ENCODE measurements at regions not wholly inside any gene's neighbourhood (a gene's known extent, or its start where the extent isn't known, plus 50 kb on each side); places are given as distances from the start of the nearest gene placed in this dataset.

DNA sequence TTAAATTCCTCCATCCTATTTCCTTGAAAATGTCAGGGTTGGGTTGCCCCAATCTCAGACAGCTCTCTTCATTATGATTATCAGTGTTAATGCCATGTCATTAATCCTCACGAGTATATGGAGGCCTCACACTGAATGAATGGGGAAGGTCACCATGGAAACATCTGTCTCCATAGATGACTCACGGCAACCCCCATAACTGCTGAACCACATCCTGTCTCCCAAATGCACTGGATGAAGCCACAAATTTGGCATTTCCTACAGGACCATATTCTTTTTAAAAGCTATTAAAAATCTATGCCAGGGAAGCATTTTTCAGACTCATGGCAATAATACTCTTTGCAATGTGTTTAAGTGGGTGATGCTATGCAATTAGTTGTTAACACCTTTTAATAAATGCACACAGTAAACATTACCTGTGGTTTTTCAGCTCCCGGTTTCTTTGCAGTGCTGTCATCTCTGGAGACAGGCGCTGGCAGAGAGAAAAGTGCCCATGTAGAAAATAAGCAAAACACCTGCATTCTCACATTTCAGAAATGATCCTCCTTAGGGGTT lies 80.1 kb upstream of the PTPRK start:
- no peak overlapping the region for H3K18ac ChIP-seq (ENCODE audit: insufficient read length, low read depth, low read length)
- TF ChIP-seq, protein P1, sequence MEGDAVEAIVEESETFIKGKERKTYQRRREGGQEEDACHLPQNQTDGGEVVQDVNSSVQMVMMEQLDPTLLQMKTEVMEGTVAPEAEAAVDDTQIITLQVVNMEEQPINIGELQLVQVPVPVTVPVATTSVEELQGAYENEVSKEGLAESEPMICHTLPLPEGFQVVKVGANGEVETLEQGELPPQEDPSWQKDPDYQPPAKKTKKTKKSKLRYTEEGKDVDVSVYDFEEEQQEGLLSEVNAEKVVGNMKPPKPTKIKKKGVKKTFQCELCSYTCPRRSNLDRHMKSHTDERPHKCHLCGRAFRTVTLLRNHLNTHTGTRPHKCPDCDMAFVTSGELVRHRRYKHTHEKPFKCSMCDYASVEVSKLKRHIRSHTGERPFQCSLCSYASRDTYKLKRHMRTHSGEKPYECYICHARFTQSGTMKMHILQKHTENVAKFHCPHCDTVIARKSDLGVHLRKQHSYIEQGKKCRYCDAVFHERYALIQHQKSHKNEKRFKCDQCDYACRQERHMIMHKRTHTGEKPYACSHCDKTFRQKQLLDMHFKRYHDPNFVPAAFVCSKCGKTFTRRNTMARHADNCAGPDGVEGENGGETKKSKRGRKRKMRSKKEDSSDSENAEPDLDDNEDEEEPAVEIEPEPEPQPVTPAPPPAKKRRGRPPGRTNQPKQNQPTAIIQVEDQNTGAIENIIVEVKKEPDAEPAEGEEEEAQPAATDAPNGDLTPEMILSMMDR (conservative IDR thresholded peaks at IDR 0.05): no peak
- no peaks in the 10 kb centered on the region for H3K23me2 ChIP-seq (ENCODE audit: insufficient read length, low read depth, low read length, poor library complexity, severe bottlenecking)
- H2BK20ac ChIP-seq (ENCODE audit: low read depth, low read length, poor library complexity, severe bottlenecking): no peak overlapping the region
- H3K56ac ChIP-seq (ENCODE audit: insufficient read length, low read depth, low read length): no peak overlapping the region
- no CpG with 5 or more reads among the region's 4 CpGs for WGBS (ENCODE audit: extremely low coverage, insufficient read length, low lambda C conversion rate)
- peaks cover 8 to 12% of the 10 kb centered on the region in 2 experiments for H3K4me1 Mint-ChIP-seq
- H2BK5ac ChIP-seq (ENCODE audit: insufficient read length, low read length): no peak overlapping the region
- H2BK120ac ChIP-seq (ENCODE audit: low read depth, low read length, poor library complexity, severe bottlenecking): no peak overlapping the region
- no peaks in the 10 kb centered on the region for H3K36me3 Mint-ChIP-seq (ENCODE audit: insufficient read depth in 1 of 3, low read depth in 3 of 3)
- H2BK12ac ChIP-seq (ENCODE audit: insufficient read length, low read depth, low read length): no peak overlapping the region
- no peaks in the 10 kb centered on the region; the same call in 1 of the 2 replicates for H3K27me3 ChIP-seq (ENCODE audit: insufficient read depth, low read length)
- no peak overlapping the region for H3T11ph ChIP-seq (ENCODE audit: low read length)
- H3K4me2 ChIP-seq (ENCODE audit: insufficient read depth, insufficient read length, low read length): no peak overlapping the region
- no peak overlapping the region for H4K8ac ChIP-seq (replicated peaks; ENCODE audit: insufficient read length, low read depth, low read length)
- no peak overlapping the region for H3K23ac ChIP-seq (ENCODE audit: insufficient read length, low read depth, low read length)
- no peak overlapping the region for H2AFZ ChIP-seq (ENCODE audit: low read length)
- no peak overlapping the region for H3K27ac Mint-ChIP-seq
- H2BK15ac ChIP-seq (ENCODE audit: low read depth, low read length): no peak overlapping the region
- H3K4ac ChIP-seq (ENCODE audit: low read depth, low read length): no peak overlapping the region
- H3K9me3 Mint-ChIP-seq: no peaks in the 10 kb centered on the region; a peak in 1 of 5 replicates
- DNase-seq: no peak
- no peak overlapping the region for H2AK5ac ChIP-seq (ENCODE audit: insufficient read length, low read length)
- no peaks in the 10 kb centered on the region; the same call in 1 of the 2 replicates for H3K4me1 ChIP-seq (ENCODE audit: insufficient read depth, low read length)
- no peak overlapping the region for H4K5ac ChIP-seq (ENCODE audit: insufficient read length, low read depth, low read length)
- no peak overlapping the region for H3K27ac ChIP-seq (ENCODE audit: insufficient read length, low read depth, low read length)
- H3K79me1 ChIP-seq (ENCODE audit: insufficient read depth, low read depth, low read length, poor library complexity, severe bottlenecking): no peaks in the 10 kb centered on the region
- no peak overlapping the region for H3K9ac ChIP-seq (ENCODE audit: extremely low read depth, insufficient read length, low read length)
- H3K27me3 Mint-ChIP-seq (ENCODE audit: low read depth): no peaks in the 10 kb centered on the region; the same call in 1 of the 2 replicates
- no peak overlapping the region for H3K14ac ChIP-seq (ENCODE audit: insufficient read depth, low read length)
- no peak overlapping the region for H4K91ac ChIP-seq (ENCODE audit: insufficient read length, low read depth, low read length)
- H3K4me3 Mint-ChIP-seq: no peak overlapping the region
- H3K79me2 ChIP-seq (ENCODE audit: insufficient read depth, low read length): no peaks in the 10 kb centered on the region
- no peaks in the 10 kb centered on the region for H4K20me1 ChIP-seq (ENCODE audit: control insufficient read depth, insufficient read depth, insufficient read length)
- H3K9me3 ChIP-seq (ENCODE audit: control insufficient read depth, low read depth, low read length): no peaks in the 10 kb centered on the region
